SK-N-MC (cell line): ENCODE measurements at regions not wholly inside any gene's neighbourhood (a gene's known extent, or its start where the extent isn't known, plus 50 kb on each side); places are given as distances from the start of the nearest gene placed in this dataset.

Experiments used
- EZH2 ChIP-seq: fragments of 200-600 bp; sonication (generic); IDR thresholded peaks from one replicate; pipeline ENCODE4 v1.6.1; 2017; ENCODE audit warnings: antibody characterized with exemption
- POLR2AphosphoS5 ChIP-seq: IDR thresholded peaks from 2 replicates; pipeline ENCODE4 v1.6.1; 2012; ENCODE audit warnings: mild to moderate bottlenecking, low read depth, low read length, borderline replicate concordance

- TF ChIP-seq EZH2 = no peak
- TF ChIP-seq POLR2AphosphoS5 = no peak
Measured at GRCh38 chr4:170226288-170226687, 136.5 kb upstream of the AADAT start.
